HG02885 (cell line): ENCODE measurements at regions not wholly inside any gene's neighbourhood (a gene's known extent, or its start where the extent isn't known, plus 50 kb on each side); places are given as distances from the start of the nearest gene placed in this dataset.
"Not testable (repeated sequence)": the region's sequence is repeated elsewhere in the genome, so short reads cannot be mapped to it uniquely, and the experiment has no call there.

Source experiments
- ATAC-seq: cut with Tn5 transposase; IDR thresholded peaks from one replicate; pipeline ENCODE4 v1.9.1; 2021; ENCODE audit warnings: mild to moderate bottlenecking; ENCODE audit not compliant: unreplicated experiment, poor library complexity

- no peak for ATAC-seq
Measured at GRCh38 chr4:158122501-158122900, 50.3 kb downstream of the GASK1B start.

GRCh38 chr4:158121161-158121579 lies 51.7 kb downstream of the GASK1B start:
- no peak for ATAC-seq

- not testable (repeated sequence) for ATAC-seq
Measured at GRCh38 chr4:158120645-158121151, 52.1 kb downstream of the GASK1B start.

DNA sequence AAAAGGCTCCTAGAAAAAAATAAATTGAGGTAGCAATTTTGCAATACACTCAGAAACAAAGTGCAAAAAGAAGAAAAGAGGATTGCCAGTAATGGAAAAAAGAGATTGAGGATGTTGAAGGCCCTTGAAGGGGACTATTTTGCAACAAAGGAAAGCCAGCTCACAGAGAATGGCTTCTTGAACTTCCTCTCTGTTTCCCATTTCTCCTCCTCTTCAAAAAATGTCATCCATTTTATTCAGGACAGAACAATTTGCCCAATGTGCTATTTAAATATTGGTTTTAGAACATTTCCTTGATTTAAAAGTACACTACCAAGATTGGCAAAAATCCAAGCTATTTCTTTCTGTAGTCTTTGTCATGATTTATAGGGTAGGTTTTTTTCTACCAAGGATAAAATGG lies 60.2 kb downstream of the GASK1B start:
- ATAC-seq: no peak

- no peak for ATAC-seq
Measured at GRCh38 chr4:158111241-158111640, 61.6 kb downstream of the GASK1B start.

DNA sequence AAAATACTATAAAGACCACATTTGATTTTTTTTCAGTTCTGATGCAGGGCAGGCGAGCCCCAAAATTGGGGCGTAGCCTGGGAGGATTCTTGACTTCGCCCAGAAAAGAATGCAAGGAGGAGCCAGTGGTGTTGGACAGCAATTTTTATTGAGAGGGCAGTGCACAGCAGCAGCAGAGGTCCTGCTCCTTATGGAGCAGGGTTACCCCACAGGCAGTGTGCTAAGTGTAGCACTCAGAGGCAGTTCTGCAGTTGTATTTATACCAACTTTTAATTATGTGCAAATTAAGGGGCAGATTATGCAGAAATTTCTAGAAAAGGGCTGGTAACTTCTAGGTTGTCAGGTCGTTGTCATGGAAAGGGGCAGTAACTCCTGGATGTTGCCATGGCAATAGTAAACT lies 69.9 kb downstream of the GASK1B start:
- ATAC-seq: no peak

DNA sequence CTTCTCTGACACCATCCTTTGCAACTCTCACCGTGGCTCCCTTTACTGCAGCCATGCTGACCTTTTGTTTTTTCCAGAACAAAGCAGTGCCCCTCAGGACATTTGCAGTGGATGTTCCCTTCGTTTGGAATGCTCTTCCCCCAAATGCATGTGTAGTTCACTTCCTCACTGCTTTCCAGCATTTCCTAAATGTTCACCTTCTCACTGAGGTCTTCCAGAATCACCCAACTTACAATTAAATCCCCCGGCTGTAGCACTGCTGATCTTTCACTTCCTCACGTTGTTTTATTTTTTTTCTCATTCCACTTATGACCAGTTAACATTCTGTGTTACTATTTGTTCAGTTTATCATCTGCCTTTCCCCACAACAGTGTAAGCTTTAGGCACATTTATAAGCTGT lies 73.1 kb downstream of the GASK1B start:
- no peak for ATAC-seq

- no peak for ATAC-seq
Measured at GRCh38 chr4:158098802-158099201, 74.0 kb downstream of the GASK1B start.

- no peak for ATAC-seq
Measured at GRCh38 chr4:158094413-158095134, 78.3 kb downstream of the GASK1B start.

DNA sequence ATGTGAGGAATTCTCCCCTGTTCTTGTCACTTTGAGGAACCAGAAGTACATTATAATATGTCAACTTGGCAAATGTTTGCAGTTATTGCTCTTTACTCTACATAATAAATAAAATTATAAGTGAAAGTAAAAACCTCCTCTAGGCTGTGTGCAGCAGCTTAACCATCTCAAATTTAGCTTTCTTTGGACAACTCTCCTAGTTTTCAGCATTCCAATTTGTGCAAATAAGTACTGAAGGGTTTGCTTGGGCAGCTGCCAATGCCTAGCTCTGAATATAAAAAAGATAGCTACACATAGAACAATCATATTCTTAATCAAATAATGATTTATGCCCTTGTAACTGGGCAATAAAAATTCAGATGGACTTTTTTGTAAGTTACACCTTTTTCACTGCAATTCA lies 82.5 kb downstream of the GASK1B start:
- ATAC-seq: no peak

- ATAC-seq: not testable (repeated sequence)
Measured at GRCh38 chr4:158089897-158090296, 82.9 kb downstream of the GASK1B start.

DNA sequence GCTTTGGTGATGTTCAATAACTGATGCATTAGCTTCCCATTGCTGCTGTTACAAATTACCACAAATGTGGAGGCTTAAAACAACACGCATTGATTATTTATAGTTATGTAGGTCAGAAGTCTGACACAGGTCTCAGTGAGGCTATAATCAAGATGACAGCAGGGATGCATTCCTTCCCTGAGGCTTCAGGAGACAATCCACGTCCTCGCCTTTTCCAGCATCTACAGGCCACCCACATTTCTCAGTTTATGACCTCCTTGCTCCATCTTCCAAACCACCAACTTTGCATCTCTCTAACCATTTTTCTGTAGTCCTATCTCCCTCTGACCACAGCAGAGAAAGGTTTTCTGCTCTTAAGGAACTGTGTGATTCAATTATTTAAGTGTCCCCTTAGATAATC lies 92.5 kb downstream of the GASK1B start:
- no peak for ATAC-seq

- ATAC-seq: no peak
Measured at GRCh38 chr4:158079661-158080060, 93.2 kb downstream of the GASK1B start.

DNA sequence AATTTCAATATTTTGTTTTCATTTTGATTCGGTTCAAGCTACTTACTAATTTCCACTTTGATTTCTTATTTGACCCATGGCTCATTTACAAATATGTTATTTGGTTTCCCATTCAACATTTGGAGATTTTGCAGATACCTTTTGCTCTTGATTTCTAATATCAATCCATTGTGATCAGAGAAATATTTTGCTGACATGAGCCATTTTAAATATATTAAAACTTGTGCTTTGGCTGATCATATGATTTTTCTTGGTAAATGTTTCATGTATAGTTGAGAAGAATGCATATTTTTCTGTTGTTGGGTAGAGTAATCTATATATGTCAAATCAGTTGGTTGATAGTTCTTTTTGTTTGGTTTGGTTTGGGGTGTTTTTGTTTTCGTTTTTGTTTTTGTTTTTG lies 95.0 kb downstream of the GASK1B start:
- no peak for ATAC-seq

GRCh38 chr4:158074851-158075250 lies 98.0 kb downstream of the GASK1B start:
- ATAC-seq: no peak

DNA sequence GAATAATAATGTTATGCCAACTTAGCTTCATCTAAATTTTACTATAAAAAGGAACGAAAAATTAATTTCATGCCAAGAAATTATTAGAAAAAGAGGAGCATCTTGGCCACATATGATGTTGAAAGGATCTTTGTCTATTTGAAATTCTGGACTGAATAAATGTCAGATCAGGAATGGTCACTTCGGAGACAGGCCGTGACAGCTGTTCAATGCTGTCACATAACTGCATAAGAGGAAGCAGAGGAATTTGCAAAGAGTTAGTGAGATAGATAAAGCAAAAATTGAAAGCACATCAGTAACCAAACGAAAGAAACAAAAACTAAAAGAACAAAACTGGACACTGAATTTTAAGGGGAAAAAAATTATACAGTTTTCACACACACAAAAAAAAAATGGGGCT lies 100.9 kb downstream of the GASK1B start:
- ATAC-seq: no peak

DNA sequence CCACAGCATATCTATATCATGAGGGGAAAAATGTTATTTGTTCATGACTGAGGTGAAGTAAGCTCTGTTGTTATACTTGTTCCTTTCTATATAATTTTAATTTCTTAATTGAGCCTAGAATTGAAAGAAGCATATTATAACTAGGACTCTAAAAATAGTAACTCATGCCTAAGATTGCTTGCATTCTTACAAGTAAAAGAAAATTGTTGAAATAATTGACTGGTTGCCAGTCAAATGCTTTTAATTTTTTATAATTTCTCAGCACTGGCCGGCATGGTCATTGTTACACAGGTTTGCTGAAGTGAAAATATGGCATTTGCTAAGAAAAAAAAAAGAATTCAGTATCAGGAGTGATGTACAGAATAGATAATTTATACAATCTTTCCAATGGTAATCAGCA lies 104.8 kb downstream of the GASK1B start:
- no peak for ATAC-seq

GRCh38 chr4:158067646-158068045 lies 105.2 kb downstream of the GASK1B start:
- ATAC-seq: no peak

GRCh38 chr4:158065603-158066002 lies 107.2 kb downstream of the GASK1B start:
- no peak for ATAC-seq

- no peak for ATAC-seq
Measured at GRCh38 chr4:158065176-158065575, 107.6 kb downstream of the GASK1B start.

DNA sequence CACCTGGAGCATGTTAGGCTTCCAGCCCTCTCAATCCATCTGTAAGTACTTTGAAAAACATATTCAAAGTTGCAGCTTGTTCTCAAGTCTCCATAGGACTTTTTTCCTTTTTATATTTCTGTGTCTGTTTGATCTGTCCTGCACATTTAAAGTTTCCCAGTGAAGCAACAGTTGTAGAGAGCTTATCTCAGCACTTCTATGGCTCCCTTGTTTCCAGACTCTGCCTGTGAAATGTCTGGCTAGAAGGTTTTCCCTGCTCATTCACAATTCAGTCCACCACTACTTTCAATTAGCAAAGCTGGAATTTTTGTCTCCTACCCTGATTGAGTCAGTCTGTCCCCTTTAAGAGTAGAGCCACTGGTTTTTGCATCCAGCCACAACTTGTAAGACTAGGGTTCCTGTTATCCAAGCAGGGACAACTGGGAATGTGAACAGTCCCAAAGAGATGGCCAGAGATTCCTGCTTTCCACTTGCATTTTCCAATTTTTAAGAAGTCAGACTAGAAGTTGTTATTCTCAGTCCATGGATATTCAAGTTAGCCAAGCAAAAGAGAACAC lies 116.1 kb downstream of the GASK1B start:
- no peak for ATAC-seq

- ATAC-seq: no peak
Measured at GRCh38 chr4:158055668-158056067, 117.2 kb downstream of the GASK1B start.
